DMS53 treated with DMSO at 0.1 percent for 48 hours (cell line): ENCODE measurements at regions not wholly inside any gene's neighbourhood (a gene's known extent, or its start where the extent isn't known, plus 50 kb on each side); places are given as distances from the start of the nearest gene placed in this dataset.

Experiments used
- DNase-seq: peaks from one replicate; lab custom pipeline; 2025; ENCODE audit not compliant: unreplicated experiment; lab: John Stamatoyannopoulos, UW

DNA sequence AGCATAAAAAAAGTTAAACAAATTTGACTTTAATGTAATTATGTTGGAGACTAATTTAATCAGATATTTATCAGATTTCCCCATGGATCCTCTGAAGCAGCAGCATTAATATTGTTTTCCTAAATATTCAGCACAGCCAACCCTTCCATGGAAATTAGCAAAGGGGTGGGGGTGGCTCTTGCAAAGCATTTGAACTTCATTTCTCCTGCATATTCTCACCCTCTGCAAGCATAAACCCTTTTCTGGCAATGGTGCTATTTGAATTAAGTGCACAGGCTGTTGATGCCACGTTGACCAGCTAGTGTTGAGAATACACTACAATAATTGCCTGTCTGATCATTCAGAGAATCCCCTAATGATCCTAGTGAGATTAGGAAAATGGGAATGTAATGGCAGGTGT is 488.1 kb upstream of the KLF12 start:
- no peak for DNase-seq

DNA sequence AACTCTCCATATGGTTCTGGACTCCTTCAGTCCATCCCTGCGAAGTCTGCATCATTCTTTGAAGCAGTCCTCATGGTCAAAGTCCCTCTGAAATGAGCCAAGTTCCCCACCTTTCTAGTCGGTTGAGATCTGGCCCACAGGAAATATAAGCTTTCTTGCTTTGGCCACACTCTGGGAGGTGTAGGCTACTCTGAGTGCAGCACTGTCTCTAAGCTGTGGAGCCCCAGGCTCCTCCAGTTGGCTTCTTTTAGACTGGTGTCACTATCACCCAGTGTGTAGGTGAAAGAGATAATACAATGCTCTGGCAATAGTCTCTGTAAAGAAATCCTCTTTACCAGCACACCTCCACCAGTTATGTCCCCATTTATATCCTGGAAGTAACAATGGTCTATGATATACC is 486.5 kb upstream of the KLF12 start:
- DNase-seq: no peak

DNA sequence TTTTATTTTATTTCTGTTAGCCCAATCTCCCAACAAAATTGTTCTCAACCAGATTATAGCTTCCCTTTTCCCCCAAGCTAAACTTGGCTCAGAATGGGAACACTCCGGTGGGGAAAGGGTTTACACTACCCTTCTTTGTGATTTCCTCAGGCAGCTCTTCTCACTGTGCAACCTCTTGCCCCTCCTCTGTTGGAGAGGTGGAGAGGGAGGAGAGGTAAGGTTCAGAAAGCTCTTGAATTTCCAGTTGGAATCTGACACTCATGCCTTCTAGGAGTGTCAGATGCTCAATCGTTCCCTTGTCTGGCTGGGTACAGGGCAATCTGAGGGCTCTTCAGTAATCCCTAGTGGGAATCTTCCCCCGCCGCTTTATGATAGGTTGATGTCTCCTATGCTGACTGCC is 486.1 kb upstream of the KLF12 start:
- DNase-seq: no peak

DNA sequence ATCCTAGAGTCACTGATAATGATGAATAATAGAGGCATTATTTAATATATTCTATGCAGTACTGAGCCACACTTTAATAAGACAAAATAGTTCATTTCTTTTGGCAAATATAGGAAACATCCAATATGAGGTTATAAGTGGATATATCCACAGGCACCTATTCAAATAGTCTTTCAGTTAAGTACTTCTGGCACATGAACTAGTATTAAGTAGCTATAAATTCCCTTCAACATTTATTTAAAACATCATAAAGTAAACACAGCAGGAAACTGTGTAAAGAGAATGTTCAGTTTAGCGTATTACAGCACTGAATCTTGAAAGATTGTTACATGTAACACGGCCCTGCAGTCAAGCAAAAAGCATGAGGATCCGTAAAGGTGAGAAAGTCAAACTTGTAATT is 463.3 kb upstream of the KLF12 start:
- DNase-seq: peak; percentile 1

DNA sequence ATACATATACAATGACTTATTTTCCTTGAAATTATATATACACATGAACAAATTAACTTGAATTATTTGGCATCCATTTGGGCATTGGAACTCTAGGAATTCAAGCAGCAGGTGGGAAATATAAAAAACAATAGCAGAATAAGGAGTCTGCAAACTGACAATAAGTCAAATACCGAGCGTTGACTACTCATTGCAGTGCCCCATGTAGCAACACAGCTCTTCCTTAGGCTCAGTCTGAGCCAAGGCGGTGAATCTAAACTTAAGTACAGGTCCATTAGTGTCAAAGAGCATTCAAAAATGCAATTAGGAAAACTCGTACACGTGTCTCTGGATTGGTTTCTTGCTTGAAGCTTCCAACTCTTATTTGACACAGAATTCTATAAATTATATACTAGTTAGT is 462.5 kb upstream of the KLF12 start:
- DNase-seq: no peak

DNA sequence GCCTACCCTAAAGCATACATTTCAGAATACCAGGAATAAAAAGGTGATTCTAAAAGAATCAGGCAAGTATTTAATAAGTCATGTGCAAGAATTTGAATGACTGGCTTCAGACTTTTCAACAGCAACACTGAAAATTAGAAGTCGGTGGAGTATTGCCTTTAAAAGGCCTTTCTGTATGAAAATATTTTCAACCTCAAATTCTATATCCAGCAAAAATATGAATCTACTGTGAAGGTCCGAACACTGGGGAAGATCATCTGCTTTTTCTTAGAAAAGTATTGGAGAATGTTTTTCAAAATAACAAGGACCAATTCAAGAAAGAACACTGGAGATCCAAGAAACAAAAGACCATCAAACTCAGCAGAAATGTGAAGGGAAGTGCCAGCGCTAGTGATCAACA is 459.5 kb upstream of the KLF12 start:
- DNase-seq: no peak

DNA sequence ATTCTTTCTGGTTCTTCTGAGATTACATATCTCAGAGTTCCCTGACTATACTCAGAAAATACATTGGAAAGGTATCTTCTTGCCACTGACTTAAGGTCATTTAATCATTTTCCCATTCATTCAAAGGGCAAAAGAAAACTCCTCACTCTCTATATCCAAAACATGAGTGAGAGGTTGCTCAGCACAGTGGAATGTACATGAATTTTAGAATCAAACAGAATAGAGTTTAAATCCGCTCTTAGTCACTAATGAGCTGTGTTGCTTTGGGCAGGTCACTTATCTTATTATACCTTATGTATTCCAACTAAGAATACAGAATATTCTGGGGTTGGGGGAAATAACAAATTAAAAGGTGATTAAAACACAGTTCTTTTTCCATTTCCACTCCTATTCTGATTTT is 452.6 kb upstream of the KLF12 start:
- no peak for DNase-seq

DNA sequence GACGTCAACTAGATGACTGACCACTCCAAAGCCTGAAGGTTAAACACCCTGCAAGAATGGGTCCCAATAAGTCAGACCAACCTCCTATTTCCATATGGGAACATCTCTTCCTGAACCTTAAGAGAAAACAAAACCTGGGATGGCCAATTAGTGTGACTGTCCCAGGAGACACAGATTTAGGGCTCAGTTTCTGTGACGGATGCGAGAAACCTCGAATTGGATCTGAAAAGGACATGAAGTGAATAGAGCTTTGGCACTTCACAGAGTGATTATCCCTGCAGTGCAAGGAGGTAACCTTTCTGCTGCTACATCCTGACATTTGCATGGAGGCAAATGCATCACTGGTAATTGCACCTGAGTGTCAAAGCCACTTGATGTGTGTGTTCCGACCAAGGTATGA is 442.2 kb upstream of the KLF12 start:
- no peak for DNase-seq

DNA sequence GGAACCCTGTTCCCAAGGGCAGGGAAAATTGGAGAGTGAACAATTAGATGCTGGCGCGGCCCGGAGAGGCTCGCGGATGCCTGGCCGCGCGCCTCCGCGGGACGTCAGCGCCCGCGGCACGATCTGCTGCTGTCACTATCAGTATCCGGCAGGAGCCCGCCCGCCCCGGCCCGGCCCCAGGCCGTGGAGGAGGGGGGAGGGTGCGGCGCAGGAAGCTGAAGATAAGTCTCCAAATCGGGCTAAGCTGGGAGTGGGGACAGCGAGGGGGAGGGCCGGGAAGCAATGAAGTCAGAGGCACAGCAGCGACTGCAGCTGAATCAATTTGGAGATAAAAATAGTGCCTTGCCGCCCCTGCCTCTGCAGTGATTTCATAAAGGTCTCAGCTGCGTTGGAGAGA is 441.5 kb upstream of the KLF12 start:
- no peak for DNase-seq

DNA sequence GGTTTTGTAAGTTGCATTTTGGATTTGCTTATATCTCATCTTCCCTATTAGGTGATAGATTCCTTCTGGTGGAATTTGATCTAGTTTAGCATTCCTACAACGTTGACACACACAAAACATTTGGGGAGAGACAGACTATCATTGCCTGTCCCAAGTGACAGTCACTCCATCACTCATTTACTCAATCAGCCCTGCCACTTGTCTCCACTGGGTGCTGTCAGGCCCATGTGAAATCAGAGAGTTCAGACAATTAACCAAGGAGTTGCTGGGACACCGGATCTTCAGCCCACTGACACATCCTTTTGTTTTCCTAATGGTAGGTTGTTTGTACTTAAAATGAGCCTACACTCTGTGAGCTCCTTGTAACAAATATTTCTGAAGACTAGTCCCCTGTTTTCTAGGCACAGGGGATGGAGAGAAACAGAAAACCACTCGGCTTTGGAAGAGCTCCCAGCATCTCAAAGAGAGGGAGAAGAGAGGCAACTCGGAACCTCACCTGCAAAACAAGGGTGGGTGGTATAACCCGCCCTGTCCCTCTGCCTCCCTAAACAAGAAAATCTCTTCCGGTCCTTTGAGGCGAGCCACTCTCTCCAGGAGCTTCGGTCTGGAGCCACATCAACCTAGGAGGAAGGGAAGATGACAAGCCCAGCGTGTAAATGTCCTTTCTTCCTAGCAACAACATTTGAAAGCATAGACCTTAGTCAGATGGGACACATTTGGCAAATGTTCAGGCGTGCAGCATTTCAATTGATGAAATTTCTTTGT is 440.9 kb upstream of the KLF12 start:
- no peak for DNase-seq

DNA sequence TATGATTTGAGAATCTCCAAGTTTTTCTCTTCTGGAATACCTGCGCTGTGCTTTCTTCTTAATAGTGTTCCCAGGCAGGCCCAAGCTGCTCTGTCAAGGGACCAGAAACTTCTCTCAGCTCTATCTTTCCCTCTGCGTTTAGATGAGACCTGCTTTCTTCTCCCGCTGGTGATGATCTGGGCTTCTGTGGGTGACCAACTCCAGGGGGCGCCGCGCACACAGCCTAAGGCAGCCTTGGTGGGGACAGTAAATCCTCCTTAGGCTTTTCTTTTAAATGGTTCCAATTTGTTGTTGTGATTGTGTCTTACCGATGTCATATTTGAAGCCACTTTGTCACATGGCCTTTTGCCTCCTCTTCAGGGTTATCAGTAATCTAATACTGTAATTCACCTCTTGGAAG is 439.4 kb upstream of the KLF12 start:
- no peak for DNase-seq

DNA sequence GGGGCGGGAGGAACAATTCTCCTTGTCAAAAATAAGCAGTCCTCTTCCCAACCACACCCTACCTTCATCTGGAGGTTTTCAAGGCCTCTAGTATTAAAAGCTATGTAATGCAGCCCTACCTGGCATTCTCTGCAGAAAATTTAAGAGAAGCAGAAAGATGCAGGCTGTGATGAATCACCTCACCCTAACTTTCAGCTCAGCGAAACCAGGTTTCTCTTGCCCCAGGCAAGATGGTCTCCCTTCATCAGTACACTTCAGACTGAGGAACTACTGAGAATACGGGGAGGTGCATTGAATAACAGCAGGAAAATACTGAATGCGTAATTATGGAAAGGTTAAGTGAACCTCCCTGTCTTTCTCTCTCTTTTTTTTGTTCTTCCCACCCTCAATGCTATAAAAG is 437.6 kb upstream of the KLF12 start:
- DNase-seq: no peak

DNA sequence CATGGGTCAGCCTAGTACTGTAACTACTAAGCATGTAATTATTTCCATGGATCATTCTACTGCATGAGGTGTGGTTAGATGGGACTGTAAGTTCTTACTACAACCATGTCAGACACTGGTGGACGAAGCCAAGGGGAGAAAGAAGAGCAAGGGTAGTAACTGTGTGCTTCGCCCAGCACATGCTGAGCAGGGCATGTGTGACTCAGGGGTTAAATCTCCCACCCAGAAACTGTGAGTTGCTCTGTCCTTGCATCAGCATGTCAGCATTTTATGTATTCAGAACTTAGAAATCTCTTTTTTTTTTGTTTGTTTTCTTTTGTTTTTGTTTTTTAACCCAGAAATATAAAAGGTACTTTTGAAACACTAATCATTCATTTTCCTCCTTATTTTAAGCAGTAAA is 436.6 kb upstream of the KLF12 start:
- no peak for DNase-seq

DNA sequence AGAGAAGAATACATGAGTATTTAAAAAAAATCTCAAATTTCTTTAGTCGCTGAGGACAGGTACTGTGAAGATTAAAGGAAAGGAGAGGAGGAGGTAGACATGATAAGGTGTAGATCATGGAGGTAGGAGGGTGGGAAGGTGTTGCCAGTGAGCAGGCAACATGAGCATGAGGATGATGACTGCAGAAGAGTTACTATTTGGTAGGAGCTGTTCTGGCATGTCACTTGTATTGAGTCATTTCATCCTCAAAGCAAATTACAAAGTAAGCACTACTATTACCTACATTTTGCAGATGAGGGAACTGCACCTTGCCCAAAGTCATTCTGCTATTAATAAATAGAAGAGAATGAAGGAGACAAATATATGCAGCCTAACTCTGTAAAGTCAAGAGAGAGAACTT is 435.8 kb upstream of the KLF12 start:
- DNase-seq: no peak

DNA sequence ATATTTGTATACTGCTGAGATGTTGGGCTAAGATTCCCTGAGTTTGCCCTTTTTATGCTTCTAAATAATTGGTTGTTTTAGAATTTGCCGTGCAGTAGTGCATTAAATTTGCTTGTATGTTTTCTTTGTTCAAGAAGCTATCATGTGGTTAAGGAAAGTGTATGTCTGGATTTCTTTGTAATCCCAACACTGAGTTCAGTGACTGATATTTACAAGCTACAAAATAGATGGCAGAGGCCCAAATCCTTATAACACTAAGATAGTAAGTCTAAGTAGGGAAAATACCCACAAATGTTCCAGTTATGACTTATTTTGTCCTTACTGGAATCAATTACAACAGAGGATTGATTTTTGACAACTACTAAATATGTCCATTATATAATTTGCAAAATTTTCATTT is 435.0 kb upstream of the KLF12 start:
- no peak for DNase-seq

DNA sequence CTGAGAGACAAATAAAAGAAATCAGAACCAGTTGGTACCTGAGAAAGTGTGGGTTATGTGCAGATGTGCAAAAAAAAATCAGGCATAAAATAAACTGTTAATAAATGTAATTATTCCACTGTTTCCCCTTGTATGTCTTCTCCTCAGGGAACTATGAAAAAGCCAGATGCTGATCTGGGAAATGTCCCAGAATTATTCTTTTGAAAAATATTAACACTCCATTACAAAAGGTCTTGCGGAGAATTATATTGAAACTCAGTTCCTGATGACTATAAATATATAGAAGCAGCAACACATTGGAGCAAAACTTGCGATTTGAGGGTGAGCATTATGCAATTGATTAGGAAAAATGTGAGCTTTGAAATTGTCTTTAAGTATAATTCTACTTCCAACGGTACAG is 433.3 kb upstream of the KLF12 start:
- no peak for DNase-seq

DNA sequence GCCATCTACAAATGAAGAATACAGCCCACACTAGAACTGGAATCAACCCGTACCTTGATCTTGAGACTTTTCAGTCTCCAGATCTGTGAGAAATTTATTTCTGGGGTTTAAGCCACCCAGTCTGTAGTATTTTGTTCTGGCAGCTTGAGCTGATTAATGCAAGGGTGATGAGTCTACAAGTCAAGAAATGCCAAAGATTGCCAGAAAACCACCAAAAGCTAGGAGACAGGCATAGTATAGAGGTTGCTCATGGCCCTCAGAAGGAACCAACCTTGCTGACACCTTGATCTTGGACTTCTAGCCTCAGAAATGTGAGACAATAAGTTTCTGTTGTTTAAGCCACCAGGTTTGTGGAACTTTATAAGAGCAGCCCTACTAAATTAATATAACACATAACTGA is 428.2 kb upstream of the KLF12 start:
- DNase-seq: no peak

DNA sequence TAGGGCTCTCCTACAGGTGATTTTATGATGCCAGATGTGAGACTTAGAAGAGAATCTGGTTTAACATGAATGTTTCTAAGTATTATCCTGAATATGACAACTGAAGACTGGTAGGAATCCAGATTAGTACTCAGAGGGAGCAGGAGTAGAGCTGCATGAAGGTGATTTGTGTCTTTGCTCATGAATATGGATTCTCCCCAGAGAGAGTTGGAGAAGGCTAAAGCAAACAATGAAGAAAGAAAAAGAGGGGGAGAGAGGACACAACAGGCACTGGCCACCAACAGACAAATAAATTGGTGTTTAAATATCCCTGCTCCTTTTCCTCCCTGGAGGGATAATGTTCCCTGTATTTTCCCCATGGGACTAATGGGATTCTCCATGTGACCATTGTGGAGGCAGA is 427.0 kb upstream of the KLF12 start:
- DNase-seq: no peak

DNA sequence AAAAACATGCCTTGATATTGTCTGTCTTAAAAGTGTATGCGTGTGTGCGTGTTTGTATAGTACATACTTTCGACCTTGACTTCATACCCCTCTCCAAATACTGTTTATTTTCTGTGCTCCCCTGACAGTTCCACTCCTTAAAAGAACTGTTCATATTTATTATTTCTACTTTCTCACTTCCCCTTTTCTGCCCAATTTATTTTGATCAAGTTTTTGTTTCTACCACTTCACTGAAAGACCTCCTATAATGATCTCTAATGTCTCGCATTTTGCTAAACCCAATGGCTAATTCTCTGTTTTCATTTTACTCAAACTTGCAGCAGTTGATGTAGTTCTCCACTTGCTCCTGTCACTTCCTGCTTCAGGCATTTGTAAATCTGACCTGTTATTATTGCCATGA is 426.1 kb upstream of the KLF12 start:
- DNase-seq: no peak

DNA sequence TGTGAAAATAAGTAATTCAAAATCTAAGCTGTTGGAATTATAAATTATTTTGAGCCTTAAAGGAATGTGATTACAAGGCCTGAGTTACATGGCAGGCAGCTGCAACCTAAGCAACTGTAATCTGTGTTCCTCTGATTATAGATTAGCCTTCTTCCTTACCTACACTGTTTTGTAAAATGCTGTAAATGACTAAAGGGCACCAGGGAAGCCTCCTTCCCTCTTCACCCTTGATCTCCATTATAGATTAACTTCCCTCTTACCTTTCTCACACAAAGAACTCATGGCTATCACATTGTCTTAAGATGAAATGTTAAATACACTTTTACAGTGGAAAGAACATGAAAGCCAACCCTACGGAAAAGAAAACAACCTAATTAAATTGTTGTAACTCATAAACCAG is 423.7 kb upstream of the KLF12 start:
- DNase-seq: no peak

DNA sequence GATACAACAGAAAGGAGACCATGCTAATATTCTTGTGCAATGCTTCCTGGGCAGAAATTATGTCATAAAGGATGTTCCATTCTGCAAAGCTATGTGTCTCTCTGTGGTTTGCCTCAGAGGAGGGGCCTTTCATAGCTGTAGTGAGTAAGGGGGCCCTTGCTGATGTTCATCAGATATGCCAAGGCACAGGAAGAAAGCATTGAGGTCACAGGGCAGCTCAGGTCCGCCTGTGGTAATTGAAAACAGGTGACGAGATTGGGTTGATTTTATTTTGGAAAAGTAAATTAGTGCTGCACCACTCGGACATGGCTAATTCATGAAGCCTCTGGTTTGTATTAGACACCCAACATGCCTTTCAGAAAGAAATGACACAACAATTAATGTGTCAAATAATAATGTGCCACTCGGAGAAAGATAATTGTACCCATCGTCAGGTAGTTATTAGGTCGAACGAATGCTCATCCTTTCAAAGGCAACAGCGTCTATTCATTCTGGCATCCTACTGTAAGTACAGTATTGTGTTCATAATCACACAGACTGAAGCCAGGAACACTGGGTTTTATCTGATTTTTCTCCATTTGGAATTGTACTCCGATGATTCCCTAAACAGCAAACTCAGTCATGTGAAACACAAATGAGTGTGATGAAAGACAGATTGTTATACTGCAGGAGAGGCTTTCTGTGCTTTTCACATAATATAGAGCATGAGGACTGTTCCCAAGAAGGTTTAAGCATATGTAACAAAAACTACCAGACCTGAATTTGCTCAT is 421.6 kb upstream of the KLF12 start:
- DNase-seq: no peak

DNA sequence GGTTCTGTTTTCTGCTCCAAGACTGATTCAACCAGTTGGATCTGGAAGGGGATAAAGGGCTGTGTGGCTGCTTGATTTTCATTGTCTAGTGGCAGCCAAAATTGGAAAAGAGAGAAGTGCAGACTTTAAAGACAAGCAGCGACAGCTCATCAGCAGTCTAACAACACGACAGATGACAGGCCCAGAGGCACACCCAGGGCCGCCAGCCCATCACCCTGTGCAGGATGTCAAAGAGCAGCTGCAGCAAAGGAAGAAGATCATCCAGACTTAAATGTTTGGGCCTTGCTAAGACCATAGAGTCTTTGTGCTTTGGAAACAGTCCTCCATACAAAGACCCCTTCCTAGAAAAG is 421.0 kb upstream of the KLF12 start:
- DNase-seq: no peak
